HG03521 (cell line): ENCODE measurements at regions not wholly inside any gene's neighbourhood (a gene's known extent, or its start where the extent isn't known, plus 50 kb on each side); places are given as distances from the start of the nearest gene placed in this dataset.

Source experiments
- ATAC-seq: cut with Tn5 transposase; IDR thresholded peaks from one replicate; pipeline ENCODE4 v1.9.1; 2021; ENCODE audit warnings: mild to moderate bottlenecking, moderate library complexity; ENCODE audit not compliant: unreplicated experiment

GRCh38 chr13:76379341-76380105 is 506.7 kb downstream of the KCTD12 start:
- ATAC-seq, result no peak

GRCh38 chr13:76378767-76379166 is 507.4 kb downstream of the KCTD12 start:
- ATAC-seq, result no peak

GRCh38 chr13:76363682-76364289 is 522.4 kb downstream of the KCTD12 start:
- ATAC-seq, result no peak

GRCh38 chr13:76361868-76362267 is 524.3 kb downstream of the KCTD12 start:
- no peak for ATAC-seq

- ATAC-seq, result no peak
Measured at GRCh38 chr13:76351541-76352229, 534.5 kb downstream of the KCTD12 start.

GRCh38 chr13:76350399-76350798 is 535.8 kb downstream of the KCTD12 start:
- ATAC-seq, result no peak

GRCh38 chr13:76349700-76350099 is 536.5 kb downstream of the KCTD12 start:
- no peak for ATAC-seq

GRCh38 chr13:76339649-76340048 is 546.6 kb downstream of the KCTD12 start:
- ATAC-seq, result no peak

- ATAC-seq, result no peak
Measured at GRCh38 chr13:76338003-76338402, 548.2 kb downstream of the KCTD12 start.

- no peak for ATAC-seq
Measured at GRCh38 chr13:76336889-76337844, 549.0 kb downstream of the KCTD12 start.

GRCh38 chr13:76335463-76335862 is 550.7 kb downstream of the KCTD12 start:
- no peak for ATAC-seq

- ATAC-seq, result no peak
Measured at GRCh38 chr13:76331943-76332712, 554.1 kb downstream of the KCTD12 start.

GRCh38 chr13:76330761-76331160 is 555.4 kb downstream of the KCTD12 start:
- no peak for ATAC-seq

- no peak for ATAC-seq
Measured at GRCh38 chr13:76329866-76330580, 556.2 kb downstream of the KCTD12 start.

GRCh38 chr13:76329004-76329403 is 557.2 kb downstream of the KCTD12 start:
- ATAC-seq, result no peak

- ATAC-seq, result no peak
Measured at GRCh38 chr13:76326343-76326742, 559.9 kb downstream of the KCTD12 start.

- ATAC-seq, result no peak
Measured at GRCh38 chr13:76319921-76320320, 566.3 kb downstream of the KCTD12 start.

GRCh38 chr13:76316998-76317527 is 569.1 kb downstream of the KCTD12 start:
- ATAC-seq, result no peak

GRCh38 chr13:76314495-76314894 is 571.7 kb downstream of the KCTD12 start:
- no peak for ATAC-seq
